ENCODE measurements at regions not wholly inside any gene's neighbourhood (a gene's known extent, or its start where the extent isn't known, plus 50 kb on each side); places are given as distances from the start of the nearest gene placed in this dataset.
"Not testable (repeated sequence)": the region's sequence is repeated elsewhere in the genome, so short reads cannot be mapped to it uniquely, and the experiment has no call there.

DNA sequence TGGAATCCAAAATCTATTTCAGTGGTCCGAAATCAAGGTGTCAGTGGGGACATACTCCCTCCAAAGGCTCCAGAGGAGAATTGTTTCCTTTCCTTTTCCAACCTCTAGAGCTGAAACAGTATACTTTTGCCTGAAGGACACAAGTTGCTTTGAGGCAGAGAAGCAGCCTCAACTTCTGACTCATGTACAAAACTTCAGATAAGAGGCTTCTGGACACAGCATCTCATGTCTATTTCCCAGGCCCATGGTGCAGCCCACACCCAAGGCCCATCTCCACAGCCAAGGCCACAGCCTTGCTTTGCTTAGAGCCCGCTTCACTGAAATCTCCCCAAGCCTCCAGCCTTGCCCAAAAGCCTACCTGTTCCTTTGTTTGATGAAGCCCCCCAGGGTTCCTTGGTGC, 68.9 kb downstream of the ZNF467 start:
- H3K27me3 ChIP-seq (replicated peaks in 2 of 5; ENCODE audit: control insufficient read depth in 4 of 5, insufficient read depth in 5 of 5, low read length in 4 of 5) = no peaks in the 10 kb centered on the region
- H3K4me1 ChIP-seq (ENCODE audit: control extremely low read depth in 1 of 4, control insufficient read depth in 4 of 4, insufficient read depth in 4 of 4, low read length in 3 of 4) = peaks cover 0 to 4% (median 1%) of the 10 kb centered on the region in 4 experiments
- ChIA-PET POLR2A (no interaction called here), CTCF (interaction anchor here (1.1 kb wide), 1 partner anchor 8 kb away, joined by 5 read pairs; no protein-coding TSS in a partner anchor)
- WGBS (ENCODE audit: insufficient coverage) = 100% methylated on average over 2 of the region's 2 CpGs
- H3K9me3 ChIP-seq (ENCODE audit: control extremely low read depth in 1 of 5, control insufficient read depth in 4 of 5, insufficient read depth in 2 of 5, low read depth in 1 of 5, low read length in 4 of 5) = peaks cover 0 to 24% (median 9%) of the 10 kb centered on the region in 5 experiments
- no peak for DNase-seq
- H3K4me3 ChIP-seq (ENCODE audit: control insufficient read depth in 1 of 7, extremely low read depth in 1 of 7, insufficient read depth in 4 of 7, low read depth in 2 of 7, low read length in 6 of 7) = no peak overlapping the region
- no peaks in the 10 kb centered on the region for H3K36me3 ChIP-seq (ENCODE audit: control insufficient read depth in 4 of 4, insufficient read depth in 4 of 4, low read length in 3 of 4)
- H3K27ac ChIP-seq (ENCODE audit: insufficient read depth in 1 of 2, low read depth in 1 of 2, low read length in 2 of 2, poor library complexity in 1 of 2, severe bottlenecking in 2 of 2) = no peak overlapping the region

DNA sequence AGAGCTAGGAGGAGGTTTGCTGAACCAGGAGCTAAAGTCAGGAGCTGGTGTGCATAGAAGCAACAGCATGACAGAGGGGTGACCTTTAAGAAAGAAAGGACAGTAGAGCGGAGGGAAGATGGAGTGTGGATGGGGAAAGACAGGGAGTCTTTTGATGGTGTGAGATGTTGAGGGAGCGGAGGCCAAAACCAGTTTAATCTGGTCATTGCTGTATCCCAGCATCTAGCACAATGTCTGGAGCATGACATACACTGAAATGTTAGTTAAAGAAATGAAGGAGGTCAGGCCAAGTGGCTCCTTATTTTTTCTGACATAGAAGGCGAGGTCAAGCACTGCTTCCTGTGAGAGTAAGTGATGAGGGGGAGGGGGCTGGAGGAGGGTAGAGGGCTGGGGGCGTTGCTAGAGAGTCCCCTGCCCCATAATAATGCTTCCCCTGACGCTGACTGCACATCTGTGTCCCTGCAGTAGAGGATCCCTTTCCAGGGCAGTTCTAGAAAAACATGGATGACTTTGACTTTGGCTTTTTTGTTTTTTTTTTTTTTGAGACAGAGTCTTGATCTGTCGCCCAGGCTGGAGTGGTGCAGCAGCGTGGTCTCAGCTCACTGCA, 70.2 kb downstream of the ZNF467 start:
- ChIA-PET CTCF (interaction anchor here (1.1 kb wide), 1 partner anchor 9 kb away, joined by 5 read pairs; no protein-coding TSS in a partner anchor), POLR2A (interaction anchor here (0.7 kb wide), 1 partner anchor 266 kb away, joined by 3 read pairs; no protein-coding TSS in a partner anchor)
- Histone ChIP-seq H3K4me1 (ENCODE audit: control extremely low read depth in 1 of 4, control insufficient read depth in 4 of 4, insufficient read depth in 4 of 4, low read length in 3 of 4) (peaks cover 0 to 4% (median 1%) of the 10 kb centered on the region in 4 experiments), H3K36me3 (ENCODE audit: control insufficient read depth in 4 of 4, insufficient read depth in 4 of 4, low read length in 3 of 4) (no peaks in the 10 kb centered on the region), H3K9me3 (ENCODE audit: control extremely low read depth in 1 of 5, control insufficient read depth in 4 of 5, insufficient read depth in 2 of 5, low read depth in 1 of 5, low read length in 4 of 5) (peaks cover 0 to 20% (median 11%) of the 10 kb centered on the region in 5 experiments), H3K27ac (ENCODE audit: insufficient read depth in 1 of 2, low read depth in 1 of 2, low read length in 2 of 2, poor library complexity in 1 of 2, severe bottlenecking in 2 of 2) (no peak overlapping the region), H3K27me3 (replicated peaks in 2 of 5; ENCODE audit: control insufficient read depth in 4 of 5, insufficient read depth in 5 of 5, low read length in 4 of 5) (no peaks in the 10 kb centered on the region), H3K4me3 (ENCODE audit: control insufficient read depth in 1 of 7, extremely low read depth in 1 of 7, insufficient read depth in 4 of 7, low read depth in 2 of 7, low read length in 6 of 7) (no peak overlapping the region)
- 98% methylated on average over 7 of the region's 7 CpGs for WGBS (ENCODE audit: insufficient coverage)
- DNase-seq = no peak

GRCh38 chr7:149701495-149702240, 71.7 kb downstream of the ZNF467 start:
- WGBS (ENCODE audit: insufficient coverage) = over 99% methylated on average over 14 of the region's 14 CpGs
- H3K27ac ChIP-seq (ENCODE audit: insufficient read depth in 1 of 2, low read depth in 1 of 2, low read length in 2 of 2, poor library complexity in 1 of 2, severe bottlenecking in 2 of 2) = no peak overlapping the region
- CTCF ChIA-PET = interaction anchor here (1.0 kb wide), 1 partner anchor 17 kb away, joined by 5 read pairs; no protein-coding TSS in a partner anchor
- peaks cover 0 to 22% (median 12%) of the 10 kb centered on the region in 5 experiments for H3K9me3 ChIP-seq (ENCODE audit: control extremely low read depth in 1 of 5, control insufficient read depth in 4 of 5, insufficient read depth in 2 of 5, low read depth in 1 of 5, low read length in 4 of 5)
- peaks cover 0 to 4% (median 1%) of the 10 kb centered on the region in 4 experiments for H3K4me1 ChIP-seq (ENCODE audit: control extremely low read depth in 1 of 4, control insufficient read depth in 4 of 4, insufficient read depth in 4 of 4, low read length in 3 of 4)
- H3K36me3 ChIP-seq (ENCODE audit: control insufficient read depth in 4 of 4, insufficient read depth in 4 of 4, low read length in 3 of 4) = no peaks in the 10 kb centered on the region
- H3K4me3 ChIP-seq (ENCODE audit: control insufficient read depth in 1 of 7, extremely low read depth in 1 of 7, insufficient read depth in 4 of 7, low read depth in 2 of 7, low read length in 6 of 7) = no peak overlapping the region
- DNase-seq = no peak
- no peaks in the 10 kb centered on the region for H3K27me3 ChIP-seq (replicated peaks in 2 of 5; ENCODE audit: control insufficient read depth in 4 of 5, insufficient read depth in 5 of 5, low read length in 4 of 5)
- POLR2A ChIA-PET = no interaction called here

GRCh38 chr7:149697767-149698166, 75.6 kb downstream of the ZNF467 start:
- Histone ChIP-seq H3K27me3 (replicated peaks in 2 of 5; ENCODE audit: control insufficient read depth in 4 of 5, insufficient read depth in 5 of 5, low read length in 4 of 5) (peaks cover 0 to 24% (median 2%) of the 10 kb centered on the region in 5 experiments), H3K9me3 (ENCODE audit: control extremely low read depth in 1 of 5, control insufficient read depth in 4 of 5, insufficient read depth in 2 of 5, low read depth in 1 of 5, low read length in 4 of 5) (peaks cover 0 to 26% (median 17%) of the 10 kb centered on the region in 5 experiments)
- H3K4me1 ChIP-seq (ENCODE audit: control extremely low read depth in 1 of 4, control insufficient read depth in 4 of 4, insufficient read depth in 4 of 4, low read length in 3 of 4); POLR2A ChIA-PET; H3K36me3 ChIP-seq (ENCODE audit: control insufficient read depth in 4 of 4, insufficient read depth in 4 of 4, low read length in 3 of 4); DNase-seq; H3K27ac ChIP-seq (ENCODE audit: insufficient read depth in 1 of 2, low read depth in 1 of 2, low read length in 2 of 2, poor library complexity in 1 of 2, severe bottlenecking in 2 of 2); CTCF ChIA-PET; H3K4me3 ChIP-seq (ENCODE audit: control insufficient read depth in 1 of 7, extremely low read depth in 1 of 7, insufficient read depth in 4 of 7, low read depth in 2 of 7, low read length in 6 of 7): not testable (repeated sequence)
- no CpG with 5 or more reads among the region's 5 CpGs for WGBS (ENCODE audit: insufficient coverage)

DNA sequence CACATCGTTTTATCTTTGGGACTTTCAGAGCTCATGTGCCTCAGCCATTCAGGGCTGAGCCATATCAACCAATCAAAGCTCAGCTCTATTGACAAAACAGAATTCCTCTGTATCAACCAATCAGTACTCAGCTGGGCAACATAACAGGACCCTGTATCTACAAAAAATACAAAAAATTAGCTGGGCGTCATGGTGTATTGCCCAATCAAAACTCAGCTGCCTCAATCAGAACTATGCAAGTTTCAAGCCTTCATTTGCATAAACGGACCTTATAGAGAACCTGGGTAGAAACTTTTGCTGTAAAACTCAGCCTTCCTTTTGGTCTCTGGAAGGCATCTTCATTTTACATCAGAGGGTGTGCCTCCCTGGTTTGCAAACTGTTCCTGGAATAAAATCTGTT, 77.1 kb downstream of the ZNF467 start:
- no peak overlapping the region for H3K4me3 ChIP-seq (ENCODE audit: control insufficient read depth in 1 of 7, extremely low read depth in 1 of 7, insufficient read depth in 4 of 7, low read depth in 2 of 7, low read length in 6 of 7)
- ChIA-PET POLR2A (no interaction called here), CTCF (interaction anchor here (1.1 kb wide), 1 partner anchor 11 kb away, joined by 4 read pairs; no protein-coding TSS in a partner anchor)
- H3K36me3 ChIP-seq (ENCODE audit: control insufficient read depth in 4 of 4, insufficient read depth in 4 of 4, low read length in 3 of 4) = no peaks in the 10 kb centered on the region
- WGBS (ENCODE audit: insufficient coverage) = 89% methylated on average over 3 of the region's 3 CpGs
- no peak for DNase-seq
- H3K4me1 ChIP-seq (ENCODE audit: control extremely low read depth in 1 of 4, control insufficient read depth in 4 of 4, insufficient read depth in 4 of 4, low read length in 3 of 4) = peaks cover 0 to 6% (median 2%) of the 10 kb centered on the region in 4 experiments
- peaks cover 2 to 39% (median 5%) of the 10 kb centered on the region in 5 experiments for H3K27me3 ChIP-seq (replicated peaks in 2 of 5; ENCODE audit: control insufficient read depth in 4 of 5, insufficient read depth in 5 of 5, low read length in 4 of 5)
- peaks cover 0 to 24% (median 17%) of the 10 kb centered on the region in 5 experiments for H3K9me3 ChIP-seq (ENCODE audit: control extremely low read depth in 1 of 5, control insufficient read depth in 4 of 5, insufficient read depth in 2 of 5, low read depth in 1 of 5, low read length in 4 of 5)
- no peak overlapping the region for H3K27ac ChIP-seq (ENCODE audit: insufficient read depth in 1 of 2, low read depth in 1 of 2, low read length in 2 of 2, poor library complexity in 1 of 2, severe bottlenecking in 2 of 2)

DNA sequence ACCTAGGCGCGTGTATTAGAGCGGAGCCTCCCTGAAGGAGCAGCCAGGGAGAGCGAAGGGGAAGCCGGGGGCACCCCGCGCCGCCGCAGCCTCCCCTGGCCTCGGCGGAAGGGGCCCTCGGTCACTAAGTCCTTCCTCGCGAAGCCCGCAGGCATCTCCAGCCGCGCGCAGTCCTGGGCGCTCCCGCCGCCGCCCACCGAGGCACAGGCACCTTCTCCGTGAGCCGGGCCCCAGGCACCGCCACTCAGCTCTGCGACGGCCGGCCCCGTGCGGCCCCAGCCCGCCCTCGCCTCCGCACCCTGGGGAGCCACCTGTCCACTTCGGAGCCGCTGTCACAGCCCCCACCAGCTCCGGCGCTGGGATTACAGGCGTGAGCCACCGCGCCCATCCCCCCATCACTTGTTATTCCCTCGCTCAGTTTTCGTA, 80.8 kb downstream of the ZNF467 start:
- ChIA-PET CTCF (no interaction called here), POLR2A (no interaction called here)
- peaks cover 0 to 20% (median 17%) of the 10 kb centered on the region in 5 experiments for H3K9me3 ChIP-seq (ENCODE audit: control extremely low read depth in 1 of 5, control insufficient read depth in 4 of 5, insufficient read depth in 2 of 5, low read depth in 1 of 5, low read length in 4 of 5)
- DNase-seq = no peak
- peaks cover 0 to 9% (median 3%) of the 10 kb centered on the region in 4 experiments for H3K4me1 ChIP-seq (ENCODE audit: control extremely low read depth in 1 of 4, control insufficient read depth in 4 of 4, insufficient read depth in 4 of 4, low read length in 3 of 4)
- H3K27me3 ChIP-seq (replicated peaks in 2 of 5; ENCODE audit: control insufficient read depth in 4 of 5, insufficient read depth in 5 of 5, low read length in 4 of 5) = peaks cover 2 to 66% (median 17%) of the 10 kb centered on the region in 5 experiments
- WGBS (ENCODE audit: insufficient coverage) = 17% methylated on average over 32 of the region's 43 CpGs
- no peak overlapping the region for H3K27ac ChIP-seq (ENCODE audit: insufficient read depth in 1 of 2, low read depth in 1 of 2, low read length in 2 of 2, poor library complexity in 1 of 2, severe bottlenecking in 2 of 2)
- no peaks in the 10 kb centered on the region for H3K36me3 ChIP-seq (ENCODE audit: control insufficient read depth in 4 of 4, insufficient read depth in 4 of 4, low read length in 3 of 4)
- H3K4me3 ChIP-seq (ENCODE audit: control insufficient read depth in 1 of 7, extremely low read depth in 1 of 7, insufficient read depth in 4 of 7, low read depth in 2 of 7, low read length in 6 of 7) = no peak overlapping the region

DNA sequence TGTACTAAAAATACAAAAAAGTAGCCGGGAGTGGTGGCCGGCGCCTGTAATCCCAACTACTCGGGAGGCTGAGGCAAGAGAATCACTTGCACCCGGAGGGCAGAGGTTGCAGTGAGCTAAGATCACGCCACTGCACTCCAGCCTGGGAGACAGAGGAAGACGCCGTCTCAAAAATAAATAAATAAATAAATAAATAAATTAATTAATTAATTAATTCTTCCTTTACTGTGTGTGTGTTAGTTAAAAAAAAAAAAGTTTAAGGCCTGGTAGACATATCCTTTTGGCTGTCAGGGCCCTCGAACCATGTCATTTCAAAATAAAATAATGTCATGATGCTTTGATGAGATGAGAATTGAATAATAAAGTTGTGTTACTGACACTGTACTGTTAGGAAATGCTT, 81.3 kb downstream of the ZNF467 start:
- DNase-seq = no peak
- Histone ChIP-seq H3K4me3 (ENCODE audit: control insufficient read depth in 1 of 7, extremely low read depth in 1 of 7, insufficient read depth in 4 of 7, low read depth in 2 of 7, low read length in 6 of 7) (no peak overlapping the region), H3K27me3 (replicated peaks in 2 of 5; ENCODE audit: control insufficient read depth in 4 of 5, insufficient read depth in 5 of 5, low read length in 4 of 5) (peaks cover 2 to 66% (median 17%) of the 10 kb centered on the region in 5 experiments), H3K36me3 (ENCODE audit: control insufficient read depth in 4 of 4, insufficient read depth in 4 of 4, low read length in 3 of 4) (no peaks in the 10 kb centered on the region), H3K4me1 (ENCODE audit: control extremely low read depth in 1 of 4, control insufficient read depth in 4 of 4, insufficient read depth in 4 of 4, low read length in 3 of 4) (peaks cover 0 to 9% (median 3%) of the 10 kb centered on the region in 4 experiments), H3K27ac (ENCODE audit: insufficient read depth in 1 of 2, low read depth in 1 of 2, low read length in 2 of 2, poor library complexity in 1 of 2, severe bottlenecking in 2 of 2) (no peak overlapping the region), H3K9me3 (ENCODE audit: control extremely low read depth in 1 of 5, control insufficient read depth in 4 of 5, insufficient read depth in 2 of 5, low read depth in 1 of 5, low read length in 4 of 5) (peaks cover 0 to 19% (median 17%) of the 10 kb centered on the region in 5 experiments)
- POLR2A ChIA-PET = no interaction called here
- 98% methylated on average over 5 of the region's 9 CpGs for WGBS (ENCODE audit: insufficient coverage)
- CTCF ChIA-PET = no interaction called here
